HepG2 (cell line): ENCODE measurements at regions not wholly inside any gene's neighbourhood (a gene's known extent, or its start where the extent isn't known, plus 50 kb on each side); places are given as distances from the start of the nearest gene placed in this dataset.

ENCODE experiments used
- MAFK ChIP-seq, 2 experiments: IDR thresholded peaks in 1 of 2; conservative IDR thresholded peaks in 1 of 2; 2 replicates each; pipeline ENCODE4 v1.6.1; 2011; ENCODE audit warnings: improper control_type of control experiment in 2 of 2, low read length in 2 of 2
- NFRKB ChIP-seq: fragments of 450-650 bp; IDR thresholded peaks from 2 replicates; pipeline ENCODE4 v1.6.1; 2017
- NR2C2 ChIP-seq: sonication (generic); formaldehyde crosslinking; IDR thresholded peaks from 2 replicates; pipeline ENCODE4 v1.4.0; 2020; ENCODE audit warnings: missing genetic modification reagents, mild to moderate bottlenecking, moderate library complexity, borderline replicate concordance
- ZNF18 ChIP-seq: sonication (generic); formaldehyde crosslinking; IDR thresholded peaks from 2 replicates; pipeline ENCODE4 v1.8.0; 2022; ENCODE audit warnings: mild to moderate bottlenecking, missing genetic modification reagents; ENCODE audit not compliant: insufficient replicate concordance
- ZNF496 ChIP-seq: sonication (generic); formaldehyde crosslinking; IDR thresholded peaks from 2 replicates; pipeline ENCODE4 v1.8.1; 2023; ENCODE audit warnings: mild to moderate bottlenecking, moderate library complexity, missing genetic modification reagents; ENCODE audit not compliant: insufficient replicate concordance
- TF ChIP-seq, protein P1 (sequence below): sonication (generic); formaldehyde crosslinking; IDR thresholded peaks from 2 replicates; pipeline ENCODE4 v1.5.0; 2020; ENCODE audit warnings: mild to moderate bottlenecking, missing genetic modification reagents, moderate library complexity
- TF ChIP-seq, protein P2 (sequence below), 2 experiments: sonication (generic) in 1 of 2; formaldehyde crosslinking in 1 of 2; IDR thresholded peaks; 2 replicates each; pipeline versions ENCODE4 v1.4.0 to v1.6.1; 2018 to 2020; ENCODE audit warnings: missing genetic modification reagents in 2 of 2, borderline replicate concordance in 1 of 2, low read depth in 1 of 2, mild to moderate bottlenecking in 1 of 2, missing biosample characterization in 1 of 2
- TF ChIP-seq, protein P3 (sequence below): IDR thresholded peaks from 2 replicates; pipeline ENCODE4 v1.6.1; 2012; ENCODE audit warnings: inconsistent platforms
- TF ChIP-seq, protein P4 (sequence below): sonication (generic); formaldehyde crosslinking; IDR thresholded peaks from 2 replicates; pipeline ENCODE4 v1.8.1; 2023; ENCODE audit warnings: mild to moderate bottlenecking, missing genetic modification reagents
- TF ChIP-seq, protein P5 (sequence below): sonication (generic); formaldehyde crosslinking; IDR thresholded peaks from 2 replicates; pipeline ENCODE4 v1.5.0; 2020; ENCODE audit warnings: mild to moderate bottlenecking, missing genetic modification reagents
- TF ChIP-seq, protein P6 (sequence below): sonication (generic); formaldehyde crosslinking; IDR thresholded peaks from 2 replicates; pipeline ENCODE4 v1.8.0; 2022; ENCODE audit warnings: mild to moderate bottlenecking, missing genetic modification reagents, borderline replicate concordance

GRCh38 chr16:87144232-87144631, 173.0 kb downstream of the C16orf95 start:
- TF ChIP-seq, protein P1, sequence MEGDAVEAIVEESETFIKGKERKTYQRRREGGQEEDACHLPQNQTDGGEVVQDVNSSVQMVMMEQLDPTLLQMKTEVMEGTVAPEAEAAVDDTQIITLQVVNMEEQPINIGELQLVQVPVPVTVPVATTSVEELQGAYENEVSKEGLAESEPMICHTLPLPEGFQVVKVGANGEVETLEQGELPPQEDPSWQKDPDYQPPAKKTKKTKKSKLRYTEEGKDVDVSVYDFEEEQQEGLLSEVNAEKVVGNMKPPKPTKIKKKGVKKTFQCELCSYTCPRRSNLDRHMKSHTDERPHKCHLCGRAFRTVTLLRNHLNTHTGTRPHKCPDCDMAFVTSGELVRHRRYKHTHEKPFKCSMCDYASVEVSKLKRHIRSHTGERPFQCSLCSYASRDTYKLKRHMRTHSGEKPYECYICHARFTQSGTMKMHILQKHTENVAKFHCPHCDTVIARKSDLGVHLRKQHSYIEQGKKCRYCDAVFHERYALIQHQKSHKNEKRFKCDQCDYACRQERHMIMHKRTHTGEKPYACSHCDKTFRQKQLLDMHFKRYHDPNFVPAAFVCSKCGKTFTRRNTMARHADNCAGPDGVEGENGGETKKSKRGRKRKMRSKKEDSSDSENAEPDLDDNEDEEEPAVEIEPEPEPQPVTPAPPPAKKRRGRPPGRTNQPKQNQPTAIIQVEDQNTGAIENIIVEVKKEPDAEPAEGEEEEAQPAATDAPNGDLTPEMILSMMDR (CRISPR knock-in tag) = no peak
- TF ChIP-seq, protein P2, sequence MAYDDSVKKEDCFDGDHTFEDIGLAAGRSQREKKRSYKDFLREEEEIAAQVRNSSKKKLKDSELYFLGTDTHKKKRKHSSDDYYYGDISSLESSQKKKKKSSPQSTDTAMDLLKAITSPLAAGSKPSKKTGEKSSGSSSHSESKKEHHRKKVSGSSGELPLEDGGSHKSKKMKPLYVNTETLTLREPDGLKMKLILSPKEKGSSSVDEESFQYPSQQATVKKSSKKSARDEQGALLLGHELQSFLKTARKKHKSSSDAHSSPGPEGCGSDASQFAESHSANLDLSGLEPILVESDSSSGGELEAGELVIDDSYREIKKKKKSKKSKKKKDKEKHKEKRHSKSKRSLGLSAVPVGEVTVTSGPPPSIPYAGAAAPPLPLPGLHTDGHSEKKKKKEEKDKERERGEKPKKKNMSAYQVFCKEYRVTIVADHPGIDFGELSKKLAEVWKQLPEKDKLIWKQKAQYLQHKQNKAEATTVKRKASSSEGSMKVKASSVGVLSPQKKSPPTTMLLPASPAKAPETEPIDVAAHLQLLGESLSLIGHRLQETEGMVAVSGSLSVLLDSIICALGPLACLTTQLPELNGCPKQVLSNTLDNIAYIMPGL (CRISPR knock-in tag; IDR thresholded peaks at IDR 0.05; ENCODE audit: borderline replicate concordance in 1 of 2, low read depth in 1 of 2) = no peak
- TF ChIP-seq NR2C2 (CRISPR knock-in tag) (no peak), ZNF496 (no peak), ZNF18 (no peak), NFRKB (no peak), MAFK (conservative IDR thresholded peaks at IDR 0.05 in 1 of 2, IDR thresholded peaks at IDR 0.05 in 1 of 2; ENCODE audit: low read length in 2 of 2) (no peak)
- TF ChIP-seq, protein P3, sequence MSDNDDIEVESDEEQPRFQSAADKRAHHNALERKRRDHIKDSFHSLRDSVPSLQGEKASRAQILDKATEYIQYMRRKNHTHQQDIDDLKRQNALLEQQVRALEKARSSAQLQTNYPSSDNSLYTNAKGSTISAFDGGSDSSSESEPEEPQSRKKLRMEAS = no peak
- TF ChIP-seq, protein P4, sequence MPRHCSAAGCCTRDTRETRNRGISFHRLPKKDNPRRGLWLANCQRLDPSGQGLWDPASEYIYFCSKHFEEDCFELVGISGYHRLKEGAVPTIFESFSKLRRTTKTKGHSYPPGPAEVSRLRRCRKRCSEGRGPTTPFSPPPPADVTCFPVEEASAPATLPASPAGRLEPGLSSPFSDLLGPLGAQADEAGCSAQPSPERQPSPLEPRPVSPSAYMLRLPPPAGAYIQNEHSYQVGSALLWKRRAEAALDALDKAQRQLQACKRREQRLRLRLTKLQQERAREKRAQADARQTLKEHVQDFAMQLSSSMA (CRISPR knock-in tag) = no peak
- TF ChIP-seq, protein P5, sequence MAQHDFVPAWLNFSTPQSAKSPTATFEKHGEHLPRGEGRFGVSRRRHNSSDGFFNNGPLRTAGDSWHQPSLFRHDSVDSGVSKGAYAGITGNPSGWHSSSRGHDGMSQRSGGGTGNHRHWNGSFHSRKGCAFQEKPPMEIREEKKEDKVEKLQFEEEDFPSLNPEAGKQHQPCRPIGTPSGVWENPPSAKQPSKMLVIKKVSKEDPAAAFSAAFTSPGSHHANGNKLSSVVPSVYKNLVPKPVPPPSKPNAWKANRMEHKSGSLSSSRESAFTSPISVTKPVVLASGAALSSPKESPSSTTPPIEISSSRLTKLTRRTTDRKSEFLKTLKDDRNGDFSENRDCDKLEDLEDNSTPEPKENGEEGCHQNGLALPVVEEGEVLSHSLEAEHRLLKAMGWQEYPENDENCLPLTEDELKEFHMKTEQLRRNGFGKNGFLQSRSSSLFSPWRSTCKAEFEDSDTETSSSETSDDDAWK (CRISPR knock-in tag) = no peak
- TF ChIP-seq, protein P6, sequence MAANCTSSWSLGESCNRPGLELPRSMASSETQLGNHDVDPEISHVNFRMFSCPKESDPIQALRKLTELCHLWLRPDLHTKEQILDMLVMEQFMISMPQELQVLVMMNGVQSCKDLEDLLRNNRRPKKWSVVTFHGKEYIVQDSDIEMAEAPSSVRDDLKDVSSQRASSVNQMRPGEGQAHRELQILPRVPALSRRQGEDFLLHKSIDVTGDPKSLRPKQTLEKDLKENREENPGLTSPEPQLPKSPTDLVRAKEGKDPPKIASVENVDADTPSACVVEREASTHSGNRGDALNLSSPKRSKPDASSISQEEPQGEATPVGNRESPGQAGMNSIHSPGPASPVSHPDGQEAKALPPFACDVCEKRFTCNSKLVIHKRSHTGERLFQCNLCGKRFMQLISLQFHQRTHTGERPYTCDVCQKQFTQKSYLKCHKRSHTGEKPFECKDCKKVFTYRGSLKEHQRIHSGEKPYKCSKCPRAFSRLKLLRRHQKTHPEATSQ = no peak
